K562 (cell line): ENCODE measurements at regions not wholly inside any gene's neighbourhood (a gene's known extent, or its start where the extent isn't known, plus 50 kb on each side); places are given as distances from the start of the nearest gene placed in this dataset.

Experiments used
- ATAC-seq: fragments of 200-7000 bp; cut with Tn5 transposase; 3 replicates; pipeline ENCODE4 v1.9.1; 2020; ENCODE audit warnings: moderate library complexity
- BruUV-seq: library from RNA; stranded (reverse); fragments of 400-500 nt; replicated peaks from 2 replicates; lab custom pipeline; 2021; lab: Mats Ljungman, UMichigan
- CTCF ChIA-PET: fragments of 300-600 bp; formaldehyde crosslinking; extraction: SDS; loops from one replicate; lab custom pipeline; 2021; ENCODE audit warnings: low intra/inter-chr PET ratio; lab: Yijun Ruan, JAX
- POLR2A ChIA-PET: fragments of 300-600, 350-650 bp; sonication (Branson Sonifier 250); formaldehyde crosslinking; extraction: SDS; loops from one replicate; lab custom pipeline; 2021; ENCODE audit warnings: antibody characterized with exemption, inconsistent platforms; lab: Yijun Ruan, JAX
- DNase-seq, 4 experiments: peaks; one replicate each; pipeline versions ENCODE4 v3.0.0 to v3.0.0-alpha.2; 2011 to 2018; ENCODE audit warnings: low spot score in 3 of 4, mixed read lengths in 3 of 4; ENCODE audit errors: extremely low read depth in 1 of 4
- FAIRE-seq: peaks from 2 replicates; lab custom pipeline; 2011; peaks lifted over from hg19 to GRCh38; lab: Jason Lieb, UNC
- H2AFZ ChIP-seq: 2 replicates; pipeline ENCODE4 v1.6.0; 2011; ENCODE audit warnings: low read depth, low read length, control low read depth, inconsistent platforms
- H3K27ac ChIP-seq: fragments of 200-600 bp; 3 replicates; pipeline ENCODE4 v1.8.0; 2011; ENCODE audit warnings: low read depth, mild to moderate bottlenecking, control low read depth, inconsistent platforms, low read length, moderate library complexity, mixed read lengths; ENCODE audit errors: extremely low read depth
- H3K27me3 ChIP-seq, 2 experiments: fragments of 300-600 bp in 1 of 2; 2 replicates in 1 of 2; 3 replicates in 1 of 2; pipeline versions ENCODE4 v1.6.0 to v1.8.0; 2011; ENCODE audit warnings: inconsistent platforms in 2 of 2, low read length in 2 of 2, mild to moderate bottlenecking in 1 of 2, mixed read lengths in 1 of 2, moderate library complexity in 1 of 2; ENCODE audit not compliant: control insufficient read depth in 2 of 2, insufficient read depth in 2 of 2
- H3K36me3 ChIP-seq: fragments of 300-600 bp; 3 replicates; pipeline ENCODE4 v1.8.0; 2011; ENCODE audit warnings: mild to moderate bottlenecking, low read length, inconsistent platforms; ENCODE audit not compliant: control insufficient read depth, insufficient read depth
- H3K4me1 ChIP-seq, 2 experiments: fragments of 200-600 bp in 1 of 2; replicated peaks in 1 of 2; 2 replicates in 1 of 2; 3 replicates in 1 of 2; pipeline versions ENCODE4 v1.5.1 to v1.8.0; 2011; ENCODE audit warnings: inconsistent platforms in 2 of 2, low read length in 2 of 2, mild to moderate bottlenecking in 1 of 2, mixed read lengths in 1 of 2, moderate library complexity in 1 of 2; ENCODE audit not compliant: control insufficient read depth in 2 of 2, insufficient read depth in 2 of 2
- H3K4me2 ChIP-seq: 2 replicates; pipeline ENCODE4 v1.6.1; 2011; ENCODE audit warnings: low read length, control low read depth, inconsistent platforms, mixed read lengths; ENCODE audit not compliant: insufficient read depth
- H3K4me3 ChIP-seq: fragments of 200-600 bp; sonication (generic), shearing (Covaris generic); 2 replicates; pipeline ENCODE4 v1.5.1; 2016; ENCODE audit warnings: control low read depth, inconsistent platforms
- H3K79me2 ChIP-seq: fragments of 200-600 bp; 3 replicates; pipeline ENCODE4 v1.8.0; 2011; ENCODE audit warnings: low read length, inconsistent platforms; ENCODE audit not compliant: control insufficient read depth, insufficient read depth
- H3K9ac ChIP-seq, 2 experiments: 2 replicates each; pipeline versions ENCODE4 v1.6.0 to v1.6.1; 2011; ENCODE audit warnings: low read depth in 2 of 2, low read length in 2 of 2, control low read depth in 1 of 2, inconsistent platforms in 1 of 2, mild to moderate bottlenecking in 1 of 2, mixed read lengths in 1 of 2; ENCODE audit not compliant: insufficient read depth in 1 of 2
- H3K9me1 ChIP-seq: one replicate; pipeline ENCODE4 v1.6.0; 2011; ENCODE audit warnings: inconsistent platforms, mild to moderate bottlenecking, low read length, moderate library complexity; ENCODE audit not compliant: control insufficient read depth, insufficient read depth
- H3K9me3 ChIP-seq: replicated peaks from 2 replicates; pipeline ENCODE4 v1.5.1; 2011; ENCODE audit warnings: low read depth, low read length, inconsistent platforms; ENCODE audit not compliant: control insufficient read depth, insufficient read depth
- H4K20me1 ChIP-seq: replicated peaks from 2 replicates; pipeline ENCODE4 v1.6.1; 2011; ENCODE audit warnings: low read length, inconsistent platforms, mixed read lengths; ENCODE audit not compliant: control insufficient read depth, insufficient read depth
- EGR1 ChIP-seq: fragments of 450-650 bp; conservative IDR thresholded peaks from 2 replicates; pipeline ENCODE4 v1.6.1; 2017; ENCODE audit warnings: mild to moderate bottlenecking
- KLF1 ChIP-seq: fragments of 450-650 bp; IDR thresholded peaks from 2 replicates; pipeline ENCODE4 v1.6.1; 2016; ENCODE audit warnings: missing genetic modification characterization, missing compliant biosample characterization
- LEF1 ChIP-seq: fragments of 450-650 bp; IDR thresholded peaks from 2 replicates; pipeline ENCODE4 v1.6.1; 2016; ENCODE audit warnings: mild to moderate bottlenecking
- POLR2AphosphoS5 ChIP-seq: IDR thresholded peaks from 2 replicates; pipeline ENCODE4 v1.6.1; 2011; ENCODE audit warnings: mild to moderate bottlenecking, low read depth, low read length, moderate library complexity; ENCODE audit not compliant: control insufficient read depth, insufficient read depth
- SAFB ChIP-seq: fragments of 200-400 bp; formaldehyde crosslinking; IDR thresholded peaks from 2 replicates; pipeline ENCODE4 v1.6.1; 2017; ENCODE audit warnings: low read depth, low read length, borderline replicate concordance
- WGBS: fragments of 100-300 bp; shearing (Covaris generic); methylation state at CpG from one replicate; pipeline ENCODE4 v1.1.6; 2016; ENCODE audit warnings: low coverage, mixed read lengths; ENCODE audit not compliant: insufficient coverage; ENCODE audit errors: missing lambda C conversion rate; 5-methylcytosine and 5-hydroxymethylcytosine counted together
- in situ Hi-C: fragments of 300-500 bp; cut with MboI; formaldehyde crosslinking; loops from 4 replicates; pipeline ENCODE4 v1.15.0; 2018; ENCODE audit warnings: inconsistent platforms, mixed read lengths
- intact Hi-C: fragments of 100-400 bp; cut with micrococcal nuclease; formaldehyde crosslinking; loops from 2 replicates; pipeline ENCODE4 v1.14.2; 2022
- TF ChIP-seq, protein P1 (sequence below): IDR thresholded peaks from 2 replicates; pipeline ENCODE4 v1.6.1; 2012; ENCODE audit warnings: low read depth, low read length, improper control_type of control experiment, borderline replicate concordance

DNA sequence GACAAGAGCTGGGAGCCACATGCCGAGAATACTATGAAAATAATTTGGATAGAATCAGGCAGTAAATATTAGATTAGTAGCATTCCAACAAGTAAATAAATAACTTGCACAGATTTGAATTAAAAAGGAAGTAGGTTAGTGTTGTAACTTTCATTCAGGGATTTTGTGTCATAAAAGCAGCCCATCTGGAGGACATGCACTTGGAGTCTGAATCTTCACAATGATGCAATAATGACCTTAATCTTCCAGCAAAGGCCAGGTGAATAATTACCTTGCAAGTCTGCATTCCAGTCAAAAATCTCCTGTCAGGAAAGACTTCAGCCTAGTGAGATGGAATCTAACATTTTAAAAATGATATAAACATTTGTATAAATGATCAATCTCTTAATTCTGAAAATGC is 518.1 kb downstream of the KCNJ2 start:
- ChIA-PET POLR2A (interaction anchor here (0.8 kb wide), 1 partner anchor 1608 kb away, joined by 3 read pairs; no protein-coding TSS in a partner anchor), CTCF (no interaction called here)
- Histone ChIP-seq H3K9ac (no peak overlapping the region), H2AFZ (no peak overlapping the region), H3K79me2 (no peaks in the 10 kb centered on the region), H3K4me3 (no peak overlapping the region), H3K27me3 (no peaks in the 10 kb centered on the region), H3K4me2 (no peak overlapping the region), H3K27ac (no peak overlapping the region), H3K9me3 (no peaks in the 10 kb centered on the region; the same call in 1 of the 2 replicates), H3K36me3 (no peaks in the 10 kb centered on the region), H3K9me1 (no peaks in the 10 kb centered on the region), H3K4me1 (no peaks in the 10 kb centered on the region), H4K20me1 (no peaks in the 10 kb centered on the region)
- FAIRE-seq, result no peak
- 0% methylated on average over 1 of the region's 1 CpG for WGBS
- BruUV-seq, result no TSS peak
- DNase-seq, result no peak
- in situ Hi-C loops, result no loop called here
- intact Hi-C loops, result no loop called here
- no peak for TF ChIP-seq LEF1
- TF ChIP-seq POLR2AphosphoS5, result no peak
- TF ChIP-seq, protein P1, sequence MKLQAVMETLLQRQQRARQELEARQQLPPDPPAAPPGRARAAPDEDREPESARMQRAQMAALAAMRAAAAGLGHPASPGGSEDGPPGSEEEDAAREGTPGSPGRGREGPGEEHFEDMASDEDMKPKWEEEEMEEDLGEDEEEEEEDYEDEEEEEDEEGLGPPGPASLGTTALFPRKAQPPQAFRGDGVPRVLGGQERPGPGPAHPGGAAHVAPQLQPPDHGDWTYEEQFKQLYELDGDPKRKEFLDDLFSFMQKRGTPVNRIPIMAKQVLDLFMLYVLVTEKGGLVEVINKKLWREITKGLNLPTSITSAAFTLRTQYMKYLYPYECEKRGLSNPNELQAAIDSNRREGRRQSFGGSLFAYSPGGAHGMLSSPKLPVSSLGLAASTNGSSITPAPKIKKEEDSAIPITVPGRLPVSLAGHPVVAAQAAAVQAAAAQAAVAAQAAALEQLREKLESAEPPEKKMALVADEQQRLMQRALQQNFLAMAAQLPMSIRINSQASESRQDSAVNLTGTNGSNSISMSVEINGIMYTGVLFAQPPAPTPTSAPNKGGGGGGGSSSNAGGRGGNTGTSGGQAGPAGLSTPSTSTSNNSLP, result no peak
- TF ChIP-seq KLF1 (tag), result no peak
- no peak for TF ChIP-seq EGR1
- TF ChIP-seq SAFB, result no peak
- no peak for ATAC-seq
